ENCODE measurements at regions not wholly inside any gene's neighbourhood (a gene's known extent, or its start where the extent isn't known, plus 50 kb on each side); places are given as distances from the start of the nearest gene placed in this dataset.

DNA sequence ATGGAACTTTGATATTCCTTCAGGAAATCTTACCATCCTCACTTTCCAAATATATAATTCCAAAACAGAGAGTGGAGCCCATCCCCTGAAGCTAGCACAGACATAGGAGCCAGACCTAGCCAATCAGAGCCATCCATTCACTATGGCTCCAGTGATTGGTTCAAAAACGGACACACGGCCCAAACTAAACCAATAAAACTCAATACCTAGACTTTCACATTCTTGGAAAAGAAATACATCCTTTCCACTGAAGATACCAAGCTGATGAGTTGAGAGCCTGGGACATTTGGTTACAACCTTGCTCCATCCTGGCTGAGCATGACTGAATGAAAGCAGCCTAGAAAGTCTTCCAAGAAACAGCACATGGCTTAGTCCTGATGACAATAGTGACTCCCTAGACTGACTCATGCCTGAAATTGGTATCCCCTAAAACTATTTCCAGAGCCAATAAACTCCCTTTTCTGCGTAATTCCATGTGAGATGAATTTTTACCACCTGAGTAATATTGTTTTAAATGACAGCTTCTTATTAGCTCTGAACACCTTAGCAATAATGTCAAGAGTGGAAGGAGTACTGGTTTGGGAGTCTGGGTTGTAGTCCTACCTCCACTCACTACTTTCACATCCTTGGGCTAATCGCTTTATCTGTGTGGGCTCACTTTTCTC lies 189.6 kb upstream of the LNX1 start:
- TF ChIP-seq POLR2A (IDR thresholded peaks at IDR 0.05) = no peak
- TF ChIP-seq, protein P1, sequence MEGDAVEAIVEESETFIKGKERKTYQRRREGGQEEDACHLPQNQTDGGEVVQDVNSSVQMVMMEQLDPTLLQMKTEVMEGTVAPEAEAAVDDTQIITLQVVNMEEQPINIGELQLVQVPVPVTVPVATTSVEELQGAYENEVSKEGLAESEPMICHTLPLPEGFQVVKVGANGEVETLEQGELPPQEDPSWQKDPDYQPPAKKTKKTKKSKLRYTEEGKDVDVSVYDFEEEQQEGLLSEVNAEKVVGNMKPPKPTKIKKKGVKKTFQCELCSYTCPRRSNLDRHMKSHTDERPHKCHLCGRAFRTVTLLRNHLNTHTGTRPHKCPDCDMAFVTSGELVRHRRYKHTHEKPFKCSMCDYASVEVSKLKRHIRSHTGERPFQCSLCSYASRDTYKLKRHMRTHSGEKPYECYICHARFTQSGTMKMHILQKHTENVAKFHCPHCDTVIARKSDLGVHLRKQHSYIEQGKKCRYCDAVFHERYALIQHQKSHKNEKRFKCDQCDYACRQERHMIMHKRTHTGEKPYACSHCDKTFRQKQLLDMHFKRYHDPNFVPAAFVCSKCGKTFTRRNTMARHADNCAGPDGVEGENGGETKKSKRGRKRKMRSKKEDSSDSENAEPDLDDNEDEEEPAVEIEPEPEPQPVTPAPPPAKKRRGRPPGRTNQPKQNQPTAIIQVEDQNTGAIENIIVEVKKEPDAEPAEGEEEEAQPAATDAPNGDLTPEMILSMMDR (IDR thresholded peaks at IDR 0.05) = no peak
- TF ChIP-seq POLR2AphosphoS5 (IDR thresholded peaks at IDR 0.05) = no peak
- Histone ChIP-seq H3K4me3 (no peak overlapping the region), H3K36me3 (no peaks in the 10 kb centered on the region), H3K27me3 (no peaks in the 10 kb centered on the region), H3K27ac (no peak overlapping the region), H3K4me1 (no peaks in the 10 kb centered on the region), H3K9me3 (no peaks in the 10 kb centered on the region)
- DNase-seq (ENCODE audit: low spot score in 2 of 2) = no peak
- intact Hi-C loops (cut with DNase I; ENCODE audit: low total_unique reads) = no loop called here

- TF ChIP-seq, protein P1 (IDR thresholded peaks at IDR 0.05) = no peak
- TF ChIP-seq POLR2A (IDR thresholded peaks at IDR 0.05) = no peak
- no peak for TF ChIP-seq POLR2AphosphoS5 (IDR thresholded peaks at IDR 0.05)
- Histone ChIP-seq H3K4me1 (no peaks in the 10 kb centered on the region), H3K27ac (no peak overlapping the region), H3K4me3 (no peak overlapping the region), H3K27me3 (no peaks in the 10 kb centered on the region), H3K36me3 (no peaks in the 10 kb centered on the region), H3K9me3 (no peaks in the 10 kb centered on the region)
- intact Hi-C loops (cut with DNase I; ENCODE audit: low total_unique reads) = no loop called here
- DNase-seq (ENCODE audit: low spot score in 2 of 2) = no peak
Observed at GRCh38 chr4:53779025-53779424, 187.7 kb upstream of the LNX1 start.

- TF ChIP-seq POLR2AphosphoS5 (IDR thresholded peaks at IDR 0.05) = no peak
- no peak for TF ChIP-seq POLR2A (IDR thresholded peaks at IDR 0.05)
- TF ChIP-seq, protein P1 (IDR thresholded peaks at IDR 0.05) = no peak
- Histone ChIP-seq H3K9me3 (no peaks in the 10 kb centered on the region), H3K36me3 (no peaks in the 10 kb centered on the region), H3K4me1 (no peaks in the 10 kb centered on the region), H3K27ac (no peak overlapping the region), H3K27me3 (no peaks in the 10 kb centered on the region), H3K4me3 (no peak overlapping the region)
- DNase-seq (ENCODE audit: low spot score in 2 of 2) = no peak
- intact Hi-C loops (cut with DNase I; ENCODE audit: low total_unique reads) = no loop called here
Observed at GRCh38 chr4:53778155-53778554, 186.9 kb upstream of the LNX1 start.

GRCh38 chr4:53777244-53777984 lies 186.1 kb upstream of the LNX1 start:
- TF ChIP-seq POLR2A (IDR thresholded peaks at IDR 0.05) (no peak), POLR2AphosphoS5 (IDR thresholded peaks at IDR 0.05) (no peak)
- TF ChIP-seq, protein P1 (IDR thresholded peaks at IDR 0.05) = no peak
- no peaks in the 10 kb centered on the region for H3K36me3 ChIP-seq
- DNase-seq (ENCODE audit: low spot score in 2 of 2) = no peak
- H3K4me3 ChIP-seq = no peak overlapping the region
- no peaks in the 10 kb centered on the region for H3K4me1 ChIP-seq
- intact Hi-C loops (cut with DNase I; ENCODE audit: low total_unique reads) = no loop called here
- H3K27ac ChIP-seq = no peak overlapping the region
- no peaks in the 10 kb centered on the region for H3K9me3 ChIP-seq
- H3K27me3 ChIP-seq = no peaks in the 10 kb centered on the region

GRCh38 chr4:53776141-53776540 lies 184.9 kb upstream of the LNX1 start:
- no peaks in the 10 kb centered on the region for H3K9me3 ChIP-seq
- no peak overlapping the region for H3K27ac ChIP-seq
- no peak for DNase-seq (ENCODE audit: low spot score in 2 of 2)
- intact Hi-C loops (cut with DNase I; ENCODE audit: low total_unique reads) = no loop called here
- H3K36me3 ChIP-seq = no peaks in the 10 kb centered on the region
- TF ChIP-seq POLR2A (IDR thresholded peaks at IDR 0.05) = no peak
- no peak for TF ChIP-seq POLR2AphosphoS5 (IDR thresholded peaks at IDR 0.05)
- TF ChIP-seq, protein P1 (IDR thresholded peaks at IDR 0.05) = no peak
- H3K4me3 ChIP-seq = no peak overlapping the region
- H3K4me1 ChIP-seq = no peaks in the 10 kb centered on the region
- no peaks in the 10 kb centered on the region for H3K27me3 ChIP-seq
